ENCODE measurements at regions not wholly inside any gene's neighbourhood (a gene's known extent, or its start where the extent isn't known, plus 50 kb on each side); places are given as distances from the start of the nearest gene placed in this dataset.

- TF ChIP-seq CTCF (IDR thresholded peaks at IDR 0.05 in 2 of 3, conservative IDR thresholded peaks at IDR 0.05 in 1 of 3; ENCODE audit: borderline replicate concordance in 1 of 3, insufficient read depth in 1 of 3, low read depth in 2 of 3, low read length in 2 of 3) (no peak), EGR1 (IDR thresholded peaks at IDR 0.05; ENCODE audit: low read depth) (no peak), ATF3 (IDR thresholded peaks at IDR 0.05) (no peak), CEBPB (IDR thresholded peaks at IDR 0.05; ENCODE audit: low read depth) (no peak), POLR2AphosphoS5 (IDR thresholded peaks at IDR 0.05; ENCODE audit: low read depth, low read length) (no peak), TCF7L2 (IDR thresholded peaks at IDR 0.05; ENCODE audit: borderline replicate concordance, extremely low read depth, insufficient read depth, insufficient read length) (no peak), ZBTB33 (IDR thresholded peaks at IDR 0.05; ENCODE audit: extremely low read depth, insufficient replicate concordance, low read length) (no peak), FOSL1 (IDR thresholded peaks at IDR 0.05; ENCODE audit: low read depth) (no peak), EZH2phosphoT487 (IDR thresholded peaks at IDR 0.05; ENCODE audit: borderline replicate concordance) (no peak), CBX3 (IDR thresholded peaks at IDR 0.05; ENCODE audit: low read depth) (no peak), RAD21 (IDR thresholded peaks at IDR 0.05; ENCODE audit: low read depth) (no peak), JUND (IDR thresholded peaks at IDR 0.05) (no peak)
Measured at GRCh38 chr4:72896515-72896914, 173.0 kb downstream of the COX18 start.

Measured in HCT116 (cell line).